NCI-H526 (cell line): ENCODE measurements at regions not wholly inside any gene's neighbourhood (a gene's known extent, or its start where the extent isn't known, plus 50 kb on each side); places are given as distances from the start of the nearest gene placed in this dataset.

ENCODE experiments used
- DNase-seq, 2 experiments: peaks; one replicate each; lab custom pipeline; 2025; lab: John Stamatoyannopoulos, UW

DNA sequence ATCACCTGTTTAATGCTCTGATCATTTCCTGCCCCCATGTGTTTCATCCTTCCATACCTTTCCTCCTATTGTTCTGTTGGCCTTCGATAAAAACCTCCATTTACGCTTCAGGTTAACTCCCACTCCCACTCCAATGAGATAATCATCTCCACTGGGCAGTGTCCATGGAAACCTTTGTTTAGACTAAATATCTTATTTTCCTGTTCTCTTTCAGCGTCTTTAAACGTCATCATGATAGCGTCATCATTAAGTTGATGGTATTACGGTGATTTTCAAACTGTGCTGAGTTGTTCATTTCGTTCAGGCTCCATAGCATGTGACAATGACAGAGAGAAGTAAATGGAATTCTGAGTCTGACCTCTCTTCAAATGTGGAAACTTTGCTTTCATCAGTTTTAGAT, 970.5 kb upstream of the SLC35B3 start:
- no peak for DNase-seq

DNA sequence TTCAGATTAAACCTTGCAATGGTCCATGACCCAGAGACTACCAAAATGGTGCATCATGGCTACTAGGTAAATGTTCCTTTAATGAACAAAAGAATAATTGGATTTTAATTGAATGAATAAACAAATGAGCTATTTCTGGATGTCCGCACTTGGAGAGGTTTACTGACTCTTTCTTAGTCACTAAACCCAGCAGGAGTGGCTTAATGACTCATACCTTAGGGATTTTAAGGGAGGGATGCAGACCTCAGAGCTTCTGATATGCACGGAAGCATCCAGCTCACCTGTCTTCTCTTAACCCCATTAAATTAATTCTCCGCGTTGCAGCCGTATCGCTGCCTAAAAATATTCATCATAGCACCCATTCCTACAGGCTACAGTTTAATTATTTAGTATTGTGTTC, 970.0 kb upstream of the SLC35B3 start:
- DNase-seq: no peak

DNA sequence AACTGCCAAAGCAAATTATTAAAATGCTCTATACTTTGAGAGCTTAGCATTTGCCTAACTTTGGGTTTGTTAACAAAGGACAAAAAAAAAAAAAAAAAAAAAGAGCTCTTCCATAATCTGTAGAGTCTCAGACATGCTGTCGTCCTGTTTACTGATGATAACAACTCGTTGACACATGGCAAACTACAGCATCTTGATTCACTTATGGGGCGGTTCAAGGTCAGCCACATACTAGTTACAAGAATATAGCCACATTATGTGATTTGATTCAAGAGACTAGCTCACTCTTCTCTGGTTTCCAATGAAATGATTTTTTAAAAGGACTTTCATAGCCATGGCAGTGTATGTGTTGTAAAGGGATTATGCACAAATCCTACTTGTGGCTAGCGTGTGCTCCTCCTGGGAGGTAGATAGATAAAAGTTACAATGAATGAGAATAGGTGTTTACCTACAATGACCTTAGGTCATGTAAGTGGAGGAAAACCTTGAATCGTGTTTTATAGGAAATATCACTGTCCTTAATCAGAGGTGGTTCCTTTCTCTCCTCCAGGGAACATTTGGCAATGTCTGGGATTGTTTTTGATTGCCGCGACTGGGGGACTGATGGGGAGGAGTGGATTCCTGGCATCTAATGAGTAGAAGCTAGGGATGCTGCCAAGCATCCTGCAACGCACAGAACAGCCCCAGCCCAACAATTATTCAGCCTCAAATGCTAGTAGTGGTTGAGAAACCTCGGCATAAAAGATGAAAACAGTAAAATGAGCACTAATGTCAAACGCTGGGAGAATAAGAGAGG, 969.2 kb upstream of the SLC35B3 start:
- DNase-seq: no peak

DNA sequence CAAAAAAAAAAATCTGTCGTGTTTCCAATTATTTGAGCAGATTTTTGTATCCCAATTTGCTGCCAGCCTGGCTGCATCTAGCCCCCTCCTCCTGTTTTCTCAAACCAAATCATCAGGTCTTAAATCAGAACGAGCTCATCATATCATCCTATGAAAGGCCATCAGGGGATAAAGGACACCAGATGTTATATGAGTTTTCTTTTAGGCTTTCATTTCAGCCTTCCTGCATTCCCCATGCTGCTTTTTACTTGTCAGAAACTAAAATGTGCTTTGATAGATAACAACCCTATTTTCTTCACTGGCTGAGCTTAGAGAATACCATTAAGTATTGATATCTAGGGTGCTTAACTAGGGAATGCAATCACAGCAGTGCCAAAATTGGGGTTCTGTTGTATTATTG, 968.4 kb upstream of the SLC35B3 start:
- DNase-seq: no peak

DNA sequence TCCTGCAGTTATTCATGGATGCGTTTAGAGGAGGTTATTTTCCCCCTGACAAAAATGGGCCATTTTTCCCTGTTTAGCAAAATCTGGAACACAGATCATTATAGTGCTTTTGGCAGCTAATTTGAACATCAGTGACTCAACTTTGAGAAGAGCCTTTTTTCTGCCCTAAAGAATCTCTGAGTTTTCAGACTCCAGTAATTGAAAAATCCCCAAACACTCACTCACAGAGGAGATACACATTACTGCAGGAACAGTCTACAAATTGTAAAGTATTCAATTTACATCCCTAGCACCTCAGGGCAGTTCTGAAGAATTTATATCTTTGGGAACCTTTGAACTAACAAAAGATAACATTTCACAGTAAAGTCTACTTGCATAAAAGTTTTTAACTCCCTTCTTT, 966.6 kb upstream of the SLC35B3 start:
- no peak for DNase-seq

DNA sequence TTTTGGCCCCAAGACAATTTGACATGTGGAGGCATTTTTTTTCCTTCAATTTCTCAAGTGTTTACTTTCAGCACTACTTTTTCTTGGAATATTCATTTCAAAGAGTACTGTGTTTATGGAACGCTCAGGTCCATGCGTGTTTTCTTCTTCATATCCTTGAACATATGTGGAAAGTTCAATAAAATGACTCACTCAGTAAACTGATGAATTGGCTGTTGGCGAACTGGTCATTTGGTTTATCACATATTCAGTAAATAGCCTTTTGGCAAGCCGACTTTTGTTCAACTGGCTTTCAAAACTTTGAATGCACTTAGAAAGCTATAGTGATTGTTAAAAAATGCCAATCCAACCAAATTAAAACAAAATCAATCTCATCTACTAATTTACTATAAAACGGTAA, 964.6 kb upstream of the SLC35B3 start:
- no peak for DNase-seq

DNA sequence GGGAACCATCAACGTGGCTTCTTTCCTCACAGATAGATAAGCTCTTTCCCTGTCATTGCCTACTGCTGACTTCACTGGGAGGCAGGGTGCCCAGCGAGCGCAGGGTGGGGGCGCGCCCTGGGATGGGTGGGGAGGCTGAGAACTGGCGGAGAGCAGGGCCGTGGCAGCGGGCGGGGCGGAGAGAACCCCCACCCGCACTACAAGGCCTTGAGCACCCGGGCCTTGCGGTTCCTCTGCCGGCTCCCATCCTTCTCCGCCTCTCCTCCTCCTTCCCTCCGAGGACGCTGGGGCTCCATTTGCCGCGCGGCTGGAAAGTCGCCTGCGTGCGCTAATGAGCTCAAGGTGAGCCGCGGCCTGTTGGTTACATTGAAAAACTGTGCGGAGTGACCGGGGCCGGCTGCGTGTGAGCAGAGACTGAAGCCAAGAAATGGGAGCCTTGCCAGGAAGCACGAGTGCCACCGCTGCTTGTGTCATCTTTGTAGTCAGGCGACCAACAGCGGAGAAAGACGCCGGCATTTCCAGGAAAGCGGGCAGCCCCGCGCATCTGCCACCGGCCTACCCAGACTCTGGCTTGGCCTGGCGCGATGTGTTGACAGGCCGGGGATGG, 963.5 kb upstream of the SLC35B3 start:
- no peak for DNase-seq

DNA sequence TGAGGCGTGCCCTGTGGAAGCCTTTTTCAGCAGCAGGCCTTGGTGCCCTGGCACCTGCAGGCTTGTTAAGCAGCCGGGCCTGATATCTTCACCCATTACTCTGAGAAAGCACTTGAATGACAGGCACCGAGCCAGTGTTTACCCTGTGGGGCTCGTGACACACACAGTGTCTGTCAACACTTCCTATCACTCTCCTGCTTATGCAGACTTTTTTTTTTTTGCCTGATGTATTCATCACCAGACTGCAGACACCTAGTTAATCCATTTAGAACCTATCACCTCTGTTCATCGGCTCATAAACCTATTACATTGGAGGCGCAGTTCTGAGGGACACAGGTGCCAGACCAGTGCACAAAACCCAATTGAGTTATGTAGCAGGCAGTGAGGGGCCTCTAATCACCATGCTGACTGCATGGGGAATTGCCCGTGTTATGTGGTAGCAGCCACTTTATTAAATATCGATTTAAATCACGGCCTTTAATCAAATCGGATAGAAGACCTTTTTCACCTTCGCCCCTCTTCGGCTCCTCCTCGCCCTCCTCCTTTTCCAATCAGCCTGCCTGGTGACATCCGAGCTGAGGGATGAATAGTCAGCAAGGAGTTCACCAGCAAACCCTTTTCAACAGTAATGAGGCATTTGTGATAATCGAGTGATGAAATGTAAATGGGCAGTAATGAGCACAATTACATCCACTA, 962.9 kb upstream of the SLC35B3 start:
- DNase-seq: no peak

DNA sequence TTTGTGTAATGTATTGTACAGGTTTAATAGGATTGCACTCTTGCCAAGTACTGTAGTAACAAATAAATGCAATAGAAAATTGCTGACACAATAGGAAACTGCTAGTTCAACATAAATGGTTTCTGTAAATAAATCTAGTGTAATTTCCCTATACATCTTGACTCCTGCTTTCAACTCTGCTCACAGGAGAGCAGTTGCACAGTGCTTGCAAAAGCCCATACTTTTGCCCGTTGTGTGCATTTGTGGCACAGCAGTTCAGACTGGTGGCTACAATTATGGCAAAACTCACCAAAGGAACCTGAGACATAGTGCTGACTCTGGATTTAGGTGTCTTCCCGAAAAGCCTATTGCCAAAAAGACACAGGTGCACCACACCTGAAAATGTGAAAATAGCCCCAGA, 953.3 kb upstream of the SLC35B3 start:
- DNase-seq: no peak

DNA sequence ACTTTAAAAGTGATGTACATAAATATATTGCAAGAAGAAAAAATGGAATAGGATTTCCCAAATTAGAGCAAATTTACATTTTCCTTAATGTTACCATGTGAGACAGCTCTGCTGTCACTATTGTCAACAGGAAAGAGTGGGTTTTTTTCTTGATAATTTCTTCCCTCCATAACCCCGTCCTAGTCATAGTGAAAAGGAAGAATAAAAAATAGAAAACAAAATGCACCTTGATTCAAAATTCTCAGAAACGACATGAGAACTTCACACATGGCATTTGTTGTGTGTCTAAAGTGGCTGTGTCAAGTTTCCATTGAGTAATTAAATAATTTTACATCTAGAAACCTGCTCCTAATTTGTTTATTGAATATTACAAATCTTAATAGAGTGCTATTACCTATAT, 945.2 kb upstream of the SLC35B3 start:
- no peak for DNase-seq

DNA sequence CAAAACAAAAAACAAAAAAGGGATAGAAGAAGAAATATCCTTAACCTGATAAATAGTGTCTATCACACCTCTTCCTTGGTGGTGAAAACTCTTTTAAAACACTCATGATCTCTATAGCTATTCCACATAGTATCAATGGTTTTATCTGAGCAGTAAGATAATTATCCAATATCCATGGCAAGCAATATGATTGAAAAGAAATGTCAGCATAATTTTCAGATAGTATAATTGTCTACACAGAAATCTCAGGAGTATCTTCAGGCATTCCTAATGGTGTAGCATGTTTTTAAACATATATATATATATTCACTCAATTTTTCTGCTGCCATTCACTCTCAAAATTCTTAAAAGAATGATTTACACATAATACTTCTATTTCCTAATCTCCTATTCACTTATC, 938.0 kb upstream of the SLC35B3 start:
- DNase-seq: no peak

DNA sequence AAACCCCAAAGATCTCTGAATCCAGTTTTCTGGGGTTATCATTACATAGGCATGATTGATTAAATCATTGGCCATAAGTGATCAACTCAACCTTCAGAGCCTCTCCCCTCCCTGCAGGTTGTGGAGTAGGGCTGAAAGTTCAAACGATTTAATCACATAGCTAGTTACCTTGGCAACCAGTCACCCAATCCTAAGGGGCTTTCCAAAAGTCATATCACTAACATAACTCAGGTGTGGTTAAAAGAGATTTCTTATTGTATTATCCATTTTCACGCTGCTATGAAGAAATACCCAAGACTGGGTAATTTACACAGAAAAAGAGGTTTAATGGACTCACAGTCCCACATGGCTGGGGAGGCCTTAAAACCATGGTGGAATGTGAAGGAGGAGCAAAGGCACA, 935.1 kb upstream of the SLC35B3 start:
- DNase-seq: no peak

DNA sequence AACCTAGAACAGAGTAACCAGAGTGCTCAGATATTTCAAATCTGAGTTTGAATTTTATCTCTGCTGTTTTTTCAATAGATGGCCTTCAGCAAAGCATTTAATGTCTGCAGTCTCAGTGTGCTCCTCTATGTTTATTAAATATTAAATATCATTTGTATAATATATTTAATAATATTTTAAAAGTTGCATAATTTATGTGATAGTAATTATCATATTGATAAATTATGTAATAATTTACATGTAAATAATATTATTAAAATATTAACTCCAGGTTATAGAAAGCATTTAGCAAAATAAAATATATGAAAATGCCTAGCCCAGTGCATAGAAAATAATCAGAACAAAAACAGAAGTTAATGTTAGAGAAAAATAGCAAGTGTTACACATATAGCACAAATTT, 930.0 kb upstream of the SLC35B3 start:
- DNase-seq: no peak

DNA sequence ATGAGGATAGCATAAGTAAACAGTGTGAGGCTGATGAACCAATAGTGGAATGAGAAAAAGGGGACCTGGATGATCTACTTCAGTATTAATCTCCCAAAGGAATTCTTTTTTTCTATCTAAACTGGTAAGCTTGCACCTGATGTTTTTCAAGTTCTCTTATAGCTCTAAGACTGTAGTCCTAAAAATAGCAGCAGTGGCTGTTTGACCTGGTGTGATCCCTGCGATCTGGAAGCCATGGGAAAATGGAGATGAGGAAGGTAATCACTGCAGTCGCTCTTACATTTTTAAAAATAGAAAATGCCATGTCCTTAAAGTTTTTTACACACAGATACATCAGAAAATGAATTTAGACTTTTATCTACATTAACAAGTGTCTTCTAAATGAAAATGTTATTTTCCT, 926.4 kb upstream of the SLC35B3 start:
- no peak for DNase-seq

DNA sequence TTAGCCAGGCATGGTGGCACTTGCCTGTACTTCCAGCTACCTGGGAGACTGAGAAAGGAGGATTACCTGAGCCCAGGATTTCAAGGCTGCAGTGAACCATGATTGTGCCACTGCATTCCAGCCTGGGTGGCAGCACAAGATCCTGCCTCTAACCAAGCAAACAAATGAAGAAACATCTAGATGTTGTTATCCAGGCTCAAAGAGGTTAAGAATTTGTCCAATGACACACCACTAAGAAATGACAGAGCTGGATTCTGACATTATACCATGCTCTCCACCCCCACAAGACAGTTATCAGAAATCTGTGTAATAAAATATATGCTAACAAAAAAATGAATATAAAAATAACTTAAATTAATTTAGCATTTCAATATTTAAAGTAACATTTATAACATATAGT, 925.5 kb upstream of the SLC35B3 start:
- no peak for DNase-seq

DNA sequence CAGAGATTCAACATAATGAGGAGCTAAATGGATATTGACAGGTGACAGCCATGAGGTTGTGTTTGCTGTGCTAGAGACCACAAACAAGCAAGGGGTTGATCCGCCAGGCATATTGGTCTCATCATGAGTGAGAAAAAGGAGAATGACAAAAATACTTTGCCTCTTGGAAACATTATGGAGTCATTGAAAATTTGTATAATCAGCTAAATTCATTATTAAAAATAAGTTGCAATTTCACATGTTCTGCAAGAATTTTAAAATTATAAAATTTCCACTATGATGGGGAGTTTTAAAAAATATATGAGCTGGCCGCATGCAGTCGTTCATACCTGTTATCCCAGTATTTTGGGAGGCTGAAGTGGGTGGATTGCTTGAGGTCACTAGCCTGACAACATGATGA, 912.3 kb upstream of the SLC35B3 start:
- no peak for DNase-seq

DNA sequence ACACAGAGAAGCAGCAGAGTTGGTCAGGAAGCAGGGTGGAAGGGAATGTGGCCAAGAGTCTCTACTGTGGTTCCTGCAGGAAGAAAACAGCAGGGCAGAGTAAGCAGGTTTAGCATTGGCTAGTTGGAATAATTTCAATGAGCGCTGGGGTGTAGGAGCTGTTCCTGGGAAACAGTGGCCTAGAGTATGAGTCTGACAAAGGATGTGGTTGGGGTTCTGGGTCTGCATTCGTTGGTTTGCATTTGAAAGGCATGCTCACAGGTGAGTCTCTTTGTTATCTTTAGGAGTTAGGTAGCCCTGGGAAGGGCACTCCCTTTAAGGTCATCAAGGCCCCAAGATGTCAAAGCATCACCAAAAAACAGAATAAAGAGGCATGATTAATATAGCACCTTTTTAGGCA, 911.6 kb upstream of the SLC35B3 start:
- DNase-seq: no peak

DNA sequence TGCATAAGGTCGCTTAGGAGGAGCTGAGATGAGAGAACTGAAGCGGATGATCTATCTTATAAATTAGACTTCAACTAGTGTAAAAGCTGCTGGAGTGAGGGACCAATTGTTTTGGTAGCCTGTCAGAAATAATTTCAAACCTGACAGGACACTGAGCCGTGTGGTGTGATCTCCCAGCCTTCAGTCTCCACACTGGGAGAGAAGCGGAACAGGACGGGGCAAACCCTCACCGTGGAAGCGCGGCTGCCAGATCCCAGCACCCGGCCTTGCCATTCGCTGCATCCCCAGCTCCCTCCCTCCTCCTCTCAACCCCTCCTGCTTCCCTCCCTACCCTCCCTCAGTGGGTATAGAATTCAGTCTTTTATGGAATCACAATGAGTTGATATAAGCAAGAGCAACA, 900.1 kb upstream of the SLC35B3 start:
- DNase-seq: no peak

DNA sequence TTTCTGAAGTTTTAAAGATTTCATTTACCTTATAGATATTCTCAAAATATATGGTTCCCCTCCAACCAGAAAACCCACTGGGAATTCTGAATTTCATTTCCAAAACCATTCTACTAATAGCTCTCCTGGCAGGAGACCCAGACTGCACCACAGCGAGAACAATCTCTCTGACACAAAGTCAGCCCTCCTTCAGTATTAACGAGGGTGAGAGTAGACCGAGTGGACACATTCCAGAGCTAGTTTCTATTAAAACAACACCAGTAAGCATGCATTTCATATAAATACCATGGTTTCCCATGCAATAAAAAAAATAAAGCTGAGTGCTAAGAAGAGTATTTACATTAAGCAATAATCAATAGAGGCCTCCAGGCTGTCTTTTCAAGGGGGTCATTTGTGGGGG, 899.6 kb upstream of the SLC35B3 start:
- no peak for DNase-seq

DNA sequence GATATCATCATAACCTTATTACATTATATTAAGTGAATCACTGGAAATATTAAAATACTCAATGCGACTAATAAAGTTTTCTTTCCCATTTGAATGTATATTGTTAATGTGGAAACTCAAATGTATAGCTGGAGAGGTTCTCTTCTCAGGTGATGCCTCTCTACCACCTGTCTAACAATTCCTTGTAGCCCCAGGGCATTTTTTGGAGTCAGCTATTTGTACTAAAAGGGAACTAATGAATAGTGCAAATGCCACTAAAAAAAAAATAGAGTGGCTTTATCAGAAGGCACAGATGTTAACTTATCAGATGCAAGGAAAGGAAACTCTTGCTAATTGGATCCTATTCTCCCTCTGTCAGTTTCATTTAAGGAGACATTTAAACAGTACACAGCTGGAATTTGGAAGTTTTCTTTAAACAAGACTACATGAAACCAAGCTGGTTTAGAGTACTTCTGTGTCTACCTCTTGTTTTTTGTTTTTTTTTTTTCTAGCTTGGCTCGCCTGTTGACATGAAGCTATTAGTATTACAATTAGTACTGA, 897.0 kb upstream of the SLC35B3 start:
- DNase-seq: no peak

DNA sequence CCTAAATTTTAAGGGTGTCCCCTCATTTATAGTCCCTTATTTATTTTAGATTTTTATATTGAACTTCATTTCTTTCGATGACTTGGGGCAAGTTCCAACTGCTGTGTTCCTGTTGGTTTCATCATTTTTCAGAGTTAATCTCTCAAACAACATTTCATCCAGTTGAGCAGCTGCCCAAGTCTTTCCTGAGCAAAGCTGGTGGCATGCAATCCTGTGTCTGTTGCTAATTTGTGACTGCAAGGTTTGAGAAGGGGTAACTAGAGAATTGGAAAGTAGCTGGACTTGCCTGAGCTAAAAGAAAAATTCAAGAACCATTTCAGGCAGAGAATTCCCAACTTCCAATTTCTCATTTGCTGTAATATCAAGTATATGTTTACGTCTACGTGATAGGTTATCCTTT, 881.5 kb upstream of the SLC35B3 start:
- DNase-seq: no peak

DNA sequence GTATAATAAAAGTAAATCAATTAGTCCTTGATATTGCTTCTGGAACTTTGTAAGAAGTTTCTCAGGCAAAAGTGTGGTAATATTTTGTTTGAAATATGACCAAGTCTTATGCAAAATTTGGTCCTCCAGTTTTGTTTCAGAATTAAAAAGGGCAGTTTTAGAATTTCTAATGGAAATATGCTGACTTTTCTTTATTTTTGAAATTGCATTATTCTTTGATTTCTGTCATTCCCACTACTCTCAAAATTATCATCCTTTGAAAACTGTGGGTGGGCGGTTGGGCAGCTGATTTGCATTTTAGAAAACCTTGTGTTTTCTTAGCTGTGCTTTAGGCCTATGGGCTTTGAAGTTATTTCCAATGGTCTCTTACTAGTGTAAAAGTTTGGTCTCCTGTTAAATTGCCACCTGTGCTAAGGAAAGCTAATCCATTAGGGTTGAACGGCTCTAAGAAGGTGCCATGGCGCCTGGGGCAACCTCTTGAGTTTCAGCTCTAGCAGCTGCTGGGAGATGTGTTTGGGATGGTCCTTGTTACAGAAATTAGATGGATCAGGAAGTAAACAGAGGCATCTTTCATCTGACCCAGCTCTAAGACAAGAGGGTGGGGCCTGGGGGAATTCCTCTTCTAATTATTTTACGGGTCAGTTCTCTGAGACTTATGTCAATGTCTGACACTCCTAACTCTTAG, 880.8 kb upstream of the SLC35B3 start:
- no peak for DNase-seq

DNA sequence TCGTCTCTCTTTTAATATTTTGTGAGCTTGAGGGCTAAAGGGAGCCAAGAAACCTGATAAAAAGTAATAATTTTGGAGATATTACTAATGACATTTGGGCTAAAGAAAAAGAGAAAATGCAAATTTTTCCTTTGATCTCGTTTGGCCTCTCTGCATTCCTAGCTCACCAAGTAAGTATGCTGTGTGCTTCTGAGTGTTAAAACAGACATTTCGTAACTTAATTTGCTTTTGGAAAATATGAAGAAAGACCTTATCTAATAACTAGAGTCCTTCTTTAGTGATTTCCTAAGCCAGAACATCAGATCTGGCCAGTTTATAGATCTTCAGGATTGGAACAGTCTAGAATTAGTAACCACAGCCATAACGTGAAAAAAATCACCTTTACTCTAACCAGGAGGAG, 872.9 kb upstream of the SLC35B3 start:
- no peak for DNase-seq
